ENCODE measurements at regions not wholly inside any gene's neighbourhood (a gene's known extent, or its start where the extent isn't known, plus 50 kb on each side); places are given as distances from the start of the nearest gene placed in this dataset.

DNA sequence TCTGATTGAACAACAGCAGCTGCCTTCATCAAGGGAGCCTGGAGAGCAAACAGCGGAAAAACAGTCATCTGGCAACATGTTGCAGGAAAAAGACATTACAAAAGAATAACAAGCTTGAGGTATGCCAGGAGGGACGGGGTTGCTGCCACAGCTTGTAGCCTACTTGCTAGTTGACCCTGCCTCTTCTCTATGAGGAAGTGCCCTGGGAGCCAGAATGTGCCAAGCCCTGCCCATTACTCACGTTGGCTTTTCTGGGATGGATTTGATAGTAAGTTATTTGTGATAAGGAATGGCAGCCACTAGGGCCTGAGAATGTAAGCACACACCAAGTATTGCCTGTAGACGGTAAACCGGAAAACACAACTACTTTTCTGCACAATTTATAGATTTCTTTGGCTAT, 113.5 kb upstream of the KIRREL3 start:
- peak; percentile 73 to 90 (median 77) for ATAC-seq
- no peaks in the 10 kb centered on the region for H3K36me3 ChIP-seq
- no peaks in the 10 kb centered on the region for H3K27me3 ChIP-seq
- DNase-seq = peak in 3 of 6 donors; percentile 37 to 40 (median 37)
- FAIRE-seq = no peak
- H3K27ac ChIP-seq = peak overlapping the region in 1 of 4 donors; percentile 11
- H3K4me3 ChIP-seq = no peak overlapping the region
- no peaks in the 10 kb centered on the region for H3K4me1 ChIP-seq
- WGBS, 2 donors = 21 to 24% methylated on average over 5 of the region's 5 CpGs
- H3K9me3 ChIP-seq = no peaks in the 10 kb centered on the region
- TF ChIP-seq, protein P1, sequence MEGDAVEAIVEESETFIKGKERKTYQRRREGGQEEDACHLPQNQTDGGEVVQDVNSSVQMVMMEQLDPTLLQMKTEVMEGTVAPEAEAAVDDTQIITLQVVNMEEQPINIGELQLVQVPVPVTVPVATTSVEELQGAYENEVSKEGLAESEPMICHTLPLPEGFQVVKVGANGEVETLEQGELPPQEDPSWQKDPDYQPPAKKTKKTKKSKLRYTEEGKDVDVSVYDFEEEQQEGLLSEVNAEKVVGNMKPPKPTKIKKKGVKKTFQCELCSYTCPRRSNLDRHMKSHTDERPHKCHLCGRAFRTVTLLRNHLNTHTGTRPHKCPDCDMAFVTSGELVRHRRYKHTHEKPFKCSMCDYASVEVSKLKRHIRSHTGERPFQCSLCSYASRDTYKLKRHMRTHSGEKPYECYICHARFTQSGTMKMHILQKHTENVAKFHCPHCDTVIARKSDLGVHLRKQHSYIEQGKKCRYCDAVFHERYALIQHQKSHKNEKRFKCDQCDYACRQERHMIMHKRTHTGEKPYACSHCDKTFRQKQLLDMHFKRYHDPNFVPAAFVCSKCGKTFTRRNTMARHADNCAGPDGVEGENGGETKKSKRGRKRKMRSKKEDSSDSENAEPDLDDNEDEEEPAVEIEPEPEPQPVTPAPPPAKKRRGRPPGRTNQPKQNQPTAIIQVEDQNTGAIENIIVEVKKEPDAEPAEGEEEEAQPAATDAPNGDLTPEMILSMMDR (IDR thresholded peaks at IDR 0.05) = no peak
- intact Hi-C loops (cut with DNase I) = no loop called here

DNA sequence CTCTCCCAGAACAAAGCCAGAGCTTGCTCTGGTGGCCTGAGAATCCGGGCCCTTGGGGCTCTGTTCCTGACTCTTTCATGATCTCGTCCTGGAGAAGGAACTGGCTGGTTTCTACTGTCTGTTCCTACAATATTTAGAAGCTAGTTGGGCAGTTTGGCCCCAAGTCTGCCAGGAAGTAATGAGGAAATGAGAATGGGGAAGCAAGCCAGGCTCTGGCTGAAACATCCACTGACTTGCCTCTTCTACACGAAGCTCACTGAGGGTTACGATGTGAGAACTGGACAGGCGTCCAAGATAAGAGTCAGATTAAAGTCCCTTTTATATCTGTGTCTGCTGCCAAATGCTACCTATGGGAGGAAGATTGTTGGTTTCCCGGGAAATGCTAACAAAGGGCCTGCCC, 110.0 kb upstream of the KIRREL3 start:
- DNase-seq (no peak), FAIRE-seq (no peak), ATAC-seq (peak in 1 of 4 donors; percentile 9)
- TF ChIP-seq, protein P1 (IDR thresholded peaks at IDR 0.05) = no peak
- no peaks in the 10 kb centered on the region for H3K4me1 ChIP-seq
- H3K9me3 ChIP-seq = no peaks in the 10 kb centered on the region
- no peaks in the 10 kb centered on the region for H3K27me3 ChIP-seq
- 13 to 20% methylated on average over 6 of the region's 6 CpGs for WGBS, 2 donors
- intact Hi-C loops (cut with DNase I) = no loop called here
- no peaks in the 10 kb centered on the region for H3K36me3 ChIP-seq
- no peak overlapping the region for H3K4me3 ChIP-seq
- H3K27ac ChIP-seq = no peak overlapping the region

DNA sequence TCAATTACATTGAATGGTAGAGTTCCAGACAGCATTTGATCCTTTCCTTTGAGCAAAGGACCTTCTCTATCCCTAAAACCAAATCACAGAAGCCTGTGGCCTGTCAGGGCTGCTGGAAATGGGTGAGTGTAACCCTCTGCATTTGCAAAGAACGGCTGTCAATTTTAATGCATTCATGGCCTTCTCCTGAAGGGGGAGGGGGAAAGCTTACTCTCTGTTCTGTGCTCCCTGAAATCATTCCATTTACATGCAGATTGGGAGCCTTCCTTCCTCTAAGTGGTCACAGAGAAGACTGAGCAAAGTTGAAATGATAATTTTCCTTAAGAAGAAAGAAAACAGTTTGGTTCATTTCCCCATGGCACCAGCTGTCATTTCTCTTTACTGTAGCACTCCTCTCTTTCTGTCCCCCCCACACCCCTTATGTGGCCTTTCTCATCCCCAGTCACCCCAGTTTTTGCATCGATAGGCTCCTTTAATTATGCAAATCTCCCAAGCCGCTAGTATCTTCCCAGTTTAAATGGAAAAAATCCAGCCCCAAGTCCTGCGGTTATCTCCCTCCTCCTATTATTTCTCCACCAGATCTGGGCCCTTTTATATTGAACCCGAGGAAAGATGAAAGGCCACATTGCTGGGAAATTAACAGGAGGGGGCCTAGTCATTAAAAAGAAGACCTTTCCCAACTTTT, 109.4 kb upstream of the KIRREL3 start:
- H3K4me3 ChIP-seq = no peak overlapping the region
- no peaks in the 10 kb centered on the region for H3K9me3 ChIP-seq
- no peaks in the 10 kb centered on the region for H3K36me3 ChIP-seq
- WGBS, 2 donors = 47 to 60% methylated on average over 5 of the region's 5 CpGs
- H3K27ac ChIP-seq = no peak overlapping the region
- no peak for ATAC-seq
- intact Hi-C loops (cut with DNase I) = no loop called here
- no peaks in the 10 kb centered on the region for H3K27me3 ChIP-seq
- TF ChIP-seq, protein P1 (IDR thresholded peaks at IDR 0.05) = no peak
- no peak for DNase-seq
- no peaks in the 10 kb centered on the region for H3K4me1 ChIP-seq
- no peak for FAIRE-seq

DNA sequence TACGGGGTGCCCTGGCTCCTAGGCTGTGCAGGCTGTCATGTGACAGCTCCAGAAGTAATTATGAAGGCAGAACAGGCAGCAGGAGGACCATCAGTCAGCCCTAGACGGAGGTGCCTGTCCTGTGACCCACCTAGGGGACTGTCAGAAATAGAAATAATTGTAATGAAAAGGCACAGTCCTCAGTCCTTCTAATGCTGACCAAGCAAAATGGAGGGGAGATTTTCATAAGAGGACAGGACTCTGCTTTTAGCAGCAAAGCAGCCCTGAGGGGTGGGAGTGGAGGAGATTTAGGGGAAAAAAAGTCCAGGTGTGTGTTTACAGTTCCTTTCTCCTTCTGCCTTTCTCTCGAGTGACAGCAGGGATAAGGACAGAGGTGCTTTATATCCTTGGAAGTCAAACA, 108.3 kb upstream of the KIRREL3 start:
- Histone ChIP-seq H3K36me3 (no peaks in the 10 kb centered on the region), H3K27ac (no peak overlapping the region), H3K9me3 (no peaks in the 10 kb centered on the region), H3K4me3 (no peak overlapping the region), H3K4me1 (no peaks in the 10 kb centered on the region), H3K27me3 (no peaks in the 10 kb centered on the region)
- WGBS, 2 donors = 46 to 68% methylated on average over 3 of the region's 3 CpGs
- ATAC-seq (no peak), DNase-seq (no peak), FAIRE-seq (no peak)
- intact Hi-C loops (cut with DNase I) = no loop called here
- TF ChIP-seq, protein P1 (IDR thresholded peaks at IDR 0.05) = no peak

DNA sequence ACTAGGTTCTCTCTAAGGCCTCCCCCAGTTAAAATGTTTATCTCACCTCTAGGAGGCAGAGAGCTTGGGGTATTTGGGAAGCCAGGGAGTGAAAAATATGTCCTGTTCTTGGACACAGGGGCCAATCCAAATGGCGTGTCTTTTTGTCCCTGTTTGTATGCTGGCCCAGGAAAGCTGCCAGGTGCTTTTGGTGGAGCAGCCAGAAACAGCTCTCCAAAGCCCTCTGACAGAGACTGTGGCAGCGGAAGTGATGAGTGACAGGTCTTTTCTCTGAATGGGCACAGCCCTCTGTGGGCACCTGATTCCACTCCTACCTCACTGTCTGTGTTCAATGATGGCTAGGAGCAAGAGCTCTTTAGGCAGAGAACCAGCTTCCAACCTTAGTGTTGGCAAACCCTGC, 106.4 kb upstream of the KIRREL3 start:
- ATAC-seq (peak in 1 of 4 donors; percentile 30), DNase-seq (no peak), FAIRE-seq (no peak)
- TF ChIP-seq, protein P1 (IDR thresholded peaks at IDR 0.05) = no peak
- Histone ChIP-seq H3K9me3 (no peaks in the 10 kb centered on the region), H3K4me3 (no peak overlapping the region), H3K36me3 (no peaks in the 10 kb centered on the region), H3K27me3 (no peaks in the 10 kb centered on the region), H3K27ac (peak overlapping the region in 2 of 4 donors; percentile 60 to 67), H3K4me1 (no peaks in the 10 kb centered on the region)
- intact Hi-C loops (cut with DNase I) = no loop called here
- 49 to 51% methylated on average over 2 of the region's 2 CpGs for WGBS, 2 donors

All from pancreas (tissue), 10 donors.